ENCODE measurements at regions not wholly inside any gene's neighbourhood (a gene's known extent, or its start where the extent isn't known, plus 50 kb on each side); places are given as distances from the start of the nearest gene placed in this dataset.

DNA sequence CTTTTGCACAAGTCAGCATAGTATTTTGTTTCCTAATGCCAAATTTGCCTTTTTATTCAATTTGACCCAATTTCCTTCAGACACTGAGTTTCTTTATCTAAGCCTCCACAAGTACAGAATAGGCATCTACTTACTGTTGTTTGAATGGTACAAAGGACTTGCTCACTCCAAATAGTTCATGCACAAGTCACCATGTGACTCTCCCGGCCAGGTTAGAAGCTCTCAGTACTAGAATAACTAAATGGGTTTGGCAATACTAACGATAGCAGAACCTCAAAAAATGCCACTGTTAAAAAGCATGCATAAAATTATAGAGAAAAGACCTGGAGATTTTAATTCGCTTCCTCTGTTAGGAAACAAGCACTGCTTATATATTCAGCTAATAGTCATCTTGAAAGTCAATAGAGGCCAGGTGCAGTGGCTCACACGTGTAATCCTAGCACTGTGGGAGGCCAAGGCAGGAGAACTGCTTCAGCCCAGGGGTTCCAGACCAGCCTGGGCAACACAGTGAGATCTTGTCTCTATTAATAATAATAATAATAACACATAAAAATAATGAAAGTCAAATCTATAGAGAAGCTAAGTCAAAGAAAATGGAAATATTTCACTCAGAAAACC lies 335.8 kb upstream of the MBL2 start:
- DNase-seq (ENCODE audit: low spot score in 2 of 2), result no peak
- 70 to 71% methylated on average over 4 of the region's 4 CpGs for WGBS, 2 donors
- TF ChIP-seq, protein P1, sequence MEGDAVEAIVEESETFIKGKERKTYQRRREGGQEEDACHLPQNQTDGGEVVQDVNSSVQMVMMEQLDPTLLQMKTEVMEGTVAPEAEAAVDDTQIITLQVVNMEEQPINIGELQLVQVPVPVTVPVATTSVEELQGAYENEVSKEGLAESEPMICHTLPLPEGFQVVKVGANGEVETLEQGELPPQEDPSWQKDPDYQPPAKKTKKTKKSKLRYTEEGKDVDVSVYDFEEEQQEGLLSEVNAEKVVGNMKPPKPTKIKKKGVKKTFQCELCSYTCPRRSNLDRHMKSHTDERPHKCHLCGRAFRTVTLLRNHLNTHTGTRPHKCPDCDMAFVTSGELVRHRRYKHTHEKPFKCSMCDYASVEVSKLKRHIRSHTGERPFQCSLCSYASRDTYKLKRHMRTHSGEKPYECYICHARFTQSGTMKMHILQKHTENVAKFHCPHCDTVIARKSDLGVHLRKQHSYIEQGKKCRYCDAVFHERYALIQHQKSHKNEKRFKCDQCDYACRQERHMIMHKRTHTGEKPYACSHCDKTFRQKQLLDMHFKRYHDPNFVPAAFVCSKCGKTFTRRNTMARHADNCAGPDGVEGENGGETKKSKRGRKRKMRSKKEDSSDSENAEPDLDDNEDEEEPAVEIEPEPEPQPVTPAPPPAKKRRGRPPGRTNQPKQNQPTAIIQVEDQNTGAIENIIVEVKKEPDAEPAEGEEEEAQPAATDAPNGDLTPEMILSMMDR (IDR thresholded peaks at IDR 0.05), result no peak
- no peak for TF ChIP-seq POLR2A (IDR thresholded peaks at IDR 0.05)
- no peak overlapping the region for H3K4me3 ChIP-seq (ENCODE audit: low read depth, poor library complexity, severe bottlenecking)
- intact Hi-C loops (cut with DNase I; ENCODE audit: low total_unique reads), result no loop called here

DNA sequence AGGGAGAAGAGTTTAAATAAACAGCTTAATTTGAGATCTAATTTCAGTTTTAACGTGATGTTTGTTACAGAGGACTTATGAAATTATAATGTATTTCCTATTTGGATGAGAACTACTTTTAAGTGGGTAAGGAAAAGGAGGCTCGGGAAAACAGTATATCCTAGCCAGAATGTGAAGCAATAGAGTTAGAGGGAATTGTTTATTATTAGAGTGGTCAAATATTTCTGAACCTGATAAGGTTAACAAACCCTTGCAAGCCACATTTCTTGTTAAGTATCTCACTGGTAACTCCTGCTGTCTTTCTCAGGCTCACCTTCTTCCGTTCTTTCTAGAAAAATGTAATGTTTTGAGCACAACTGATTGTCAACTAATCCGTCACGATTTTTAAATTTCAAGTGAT lies 335.1 kb upstream of the MBL2 start:
- no peak for TF ChIP-seq POLR2A (IDR thresholded peaks at IDR 0.05)
- TF ChIP-seq, protein P1 (IDR thresholded peaks at IDR 0.05), result no peak
- intact Hi-C loops (cut with DNase I; ENCODE audit: low total_unique reads), result no loop called here
- DNase-seq (ENCODE audit: low spot score in 2 of 2), result no peak
- H3K4me3 ChIP-seq (ENCODE audit: low read depth, poor library complexity, severe bottlenecking), result no peak overlapping the region
- 76 to 81% methylated on average over 5 of the region's 5 CpGs for WGBS, 2 donors

DNA sequence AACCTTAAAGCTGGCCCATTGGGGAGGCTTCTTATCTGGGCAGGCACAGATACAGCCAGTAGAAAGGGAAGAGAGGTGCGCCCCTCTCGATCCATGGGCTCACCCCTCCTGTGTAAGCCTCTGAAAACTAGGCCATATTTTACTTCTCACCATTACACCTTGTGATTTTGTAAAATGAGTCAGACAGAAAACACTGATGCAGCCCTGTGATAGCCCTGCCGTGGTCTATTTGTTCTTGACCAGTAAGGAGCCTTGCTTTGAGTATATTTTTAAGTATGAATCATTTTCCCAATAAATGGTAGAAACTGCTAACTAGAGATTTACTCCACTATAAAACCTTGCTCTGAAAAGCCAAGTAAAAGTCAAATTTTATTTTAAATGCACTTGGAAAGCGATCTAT lies 329.8 kb upstream of the MBL2 start:
- WGBS, 2 donors, result 87 to 89% methylated on average over 4 of the region's 4 CpGs
- intact Hi-C loops (cut with DNase I; ENCODE audit: low total_unique reads), result no loop called here
- TF ChIP-seq, protein P1 (IDR thresholded peaks at IDR 0.05), result no peak
- TF ChIP-seq POLR2A (IDR thresholded peaks at IDR 0.05), result no peak
- no peak overlapping the region for H3K4me3 ChIP-seq (ENCODE audit: low read depth, poor library complexity, severe bottlenecking)
- no peak for DNase-seq (ENCODE audit: low spot score in 2 of 2)

DNA sequence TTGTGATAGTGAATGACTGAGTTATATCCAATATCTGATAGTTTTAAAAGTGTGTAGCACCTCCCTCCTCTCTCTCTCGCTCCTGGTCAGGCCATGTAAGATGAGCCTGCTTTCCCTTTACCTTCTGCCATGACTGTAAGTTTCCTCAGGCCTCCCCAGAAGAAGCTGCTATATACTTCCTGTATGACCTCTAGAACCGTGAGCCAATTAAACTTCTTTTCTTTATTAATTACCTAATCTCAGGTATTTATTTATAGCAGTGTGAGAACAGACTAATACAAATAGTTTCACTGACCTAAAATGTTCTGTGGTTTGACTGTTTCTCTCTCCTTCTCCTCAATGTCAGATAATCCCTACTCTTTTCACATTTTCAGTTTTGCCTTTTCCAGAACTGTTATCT lies 321.3 kb upstream of the MBL2 start:
- 65 to 75% methylated on average over 2 of the region's 2 CpGs for WGBS, 2 donors
- TF ChIP-seq, protein P1 (IDR thresholded peaks at IDR 0.05), result no peak
- TF ChIP-seq POLR2A (IDR thresholded peaks at IDR 0.05), result no peak
- intact Hi-C loops (cut with DNase I; ENCODE audit: low total_unique reads), result no loop called here

DNA sequence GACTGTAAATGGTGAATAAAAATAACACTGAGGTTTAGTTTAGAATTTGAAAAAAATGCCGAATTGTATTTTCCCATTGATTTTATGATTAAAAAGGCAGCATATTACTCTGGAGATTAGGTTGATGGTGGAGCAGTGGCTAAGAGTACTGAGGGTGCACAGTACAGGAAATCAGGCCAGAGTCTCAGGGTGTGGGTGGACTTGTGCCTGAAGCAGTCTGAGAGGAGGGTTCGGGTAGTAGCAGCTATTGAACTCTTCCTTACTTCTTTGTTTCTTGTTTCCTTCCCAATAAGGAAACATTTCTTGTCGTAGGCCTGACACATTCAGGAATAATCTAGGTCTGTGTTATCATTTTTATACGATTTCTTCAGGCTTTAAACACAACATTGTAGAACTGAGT lies 319.0 kb upstream of the MBL2 start:
- no peak overlapping the region for H3K4me3 ChIP-seq (ENCODE audit: low read depth, poor library complexity, severe bottlenecking)
- no peak for DNase-seq (ENCODE audit: low spot score in 2 of 2)
- intact Hi-C loops (cut with DNase I; ENCODE audit: low total_unique reads), result no loop called here
- TF ChIP-seq, protein P1 (IDR thresholded peaks at IDR 0.05), result no peak
- TF ChIP-seq POLR2A (IDR thresholded peaks at IDR 0.05), result no peak
- WGBS, 2 donors, result 58 to 62% methylated on average over 4 of the region's 4 CpGs

More for the DNA sequence above, 321.3 kb upstream of the MBL2 start:
- DNase-seq (ENCODE audit: low spot score in 2 of 2), result no peak
- no peak overlapping the region for H3K4me3 ChIP-seq (ENCODE audit: low read depth, poor library complexity, severe bottlenecking)

DNA sequence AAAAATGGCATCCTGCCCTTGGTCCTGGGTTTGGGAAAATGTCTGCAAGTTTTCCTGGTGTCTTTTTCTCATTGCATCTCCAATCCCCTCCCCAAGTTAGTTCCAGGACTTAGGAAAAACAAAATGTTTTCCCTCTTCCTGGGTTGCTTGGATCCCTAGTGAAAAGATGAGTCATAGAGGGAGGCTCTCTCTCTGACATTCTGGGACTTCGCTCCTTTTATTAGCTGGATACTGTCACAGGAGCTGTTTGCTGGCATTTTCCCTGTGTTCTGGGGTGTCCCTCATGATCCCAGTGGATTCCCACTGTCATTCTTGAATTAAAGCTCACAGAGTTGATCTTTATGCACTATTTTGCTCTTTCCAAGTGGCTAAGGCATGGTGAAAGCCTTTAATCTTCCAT lies 316.4 kb upstream of the MBL2 start:
- DNase-seq (ENCODE audit: low spot score in 2 of 2), result no peak
- TF ChIP-seq, protein P1 (IDR thresholded peaks at IDR 0.05), result no peak
- no peak for TF ChIP-seq POLR2A (IDR thresholded peaks at IDR 0.05)
- intact Hi-C loops (cut with DNase I; ENCODE audit: low total_unique reads), result no loop called here
- 38 to 67% methylated on average over 1 of the region's 1 CpG for whole genome bisulfite sequencing, 2 donors
- H3K4me3 ChIP-seq (ENCODE audit: low read depth, poor library complexity, severe bottlenecking), result no peak overlapping the region
